Fibroblast of lung (primary cell): ENCODE measurements at regions not wholly inside any gene's neighbourhood (a gene's known extent, or its start where the extent isn't known, plus 50 kb on each side); places are given as distances from the start of the nearest gene placed in this dataset.
A peak's percentile ranks its signal among the peaks of the same experiment; 100 is the strongest.

Experiments used
- DNase-seq, 2 donors: peaks; one replicate each; pipeline versions ENCODE4 v3.0.0 to v3.0.0-alpha.2; 2010; ENCODE audit warnings: low read depth in 2 of 2
- H2AFZ ChIP-seq: 2 replicates; pipeline ENCODE4 v1.5.1; 2012; ENCODE audit warnings: low read length, control low read depth, inconsistent platforms
- H3K27ac ChIP-seq: 2 replicates; pipeline ENCODE4 v1.5.1; 2011; ENCODE audit warnings: low read length, control low read depth; ENCODE audit not compliant: insufficient read depth
- H3K27me3 ChIP-seq: 2 replicates; pipeline ENCODE4 v1.5.1; 2011; ENCODE audit warnings: mild to moderate bottlenecking, low read length; ENCODE audit not compliant: control insufficient read depth, insufficient read depth
- H3K36me3 ChIP-seq: 2 replicates; pipeline ENCODE4 v1.5.1; 2011; ENCODE audit warnings: low read length; ENCODE audit not compliant: control insufficient read depth, insufficient read depth
- H3K4me1 ChIP-seq: 2 replicates; pipeline ENCODE4 v1.5.1; 2011; ENCODE audit warnings: low read length; ENCODE audit not compliant: control insufficient read depth, insufficient read depth; ENCODE audit errors: extremely low read depth
- H3K4me2 ChIP-seq: 2 replicates; pipeline ENCODE4 v1.5.1; 2011; ENCODE audit warnings: low read length, control low read depth; ENCODE audit not compliant: insufficient read depth; ENCODE audit errors: extremely low read depth
- H3K4me3 ChIP-seq, 4 experiments: fragments of 200-600 bp in 1 of 4; sonication (generic) in 1 of 4; replicated peaks in 1 of 4; 2 replicates each; pipeline ENCODE4 v1.5.1; 2011 to 2016; ENCODE audit warnings: low read length in 4 of 4, low read depth in 3 of 4, mild to moderate bottlenecking in 3 of 4, control low read depth in 2 of 4, inconsistent platforms in 1 of 4, mixed read lengths in 1 of 4; ENCODE audit not compliant: insufficient read depth in 1 of 4; ENCODE audit errors: control extremely low read depth in 1 of 4
- H3K79me2 ChIP-seq: 2 replicates; pipeline ENCODE4 v1.5.1; 2012; ENCODE audit warnings: mild to moderate bottlenecking, low read length, inconsistent platforms; ENCODE audit not compliant: control insufficient read depth, insufficient read depth
- H3K9ac ChIP-seq: 2 replicates; pipeline ENCODE4 v1.5.1; 2011; ENCODE audit warnings: mild to moderate bottlenecking, low read length, control low read depth; ENCODE audit not compliant: insufficient read depth
- H3K9me3 ChIP-seq: 2 replicates; pipeline ENCODE4 v1.5.1; 2012; ENCODE audit warnings: low read depth, low read length; ENCODE audit not compliant: control insufficient read depth, insufficient read depth
- H4K20me1 ChIP-seq: 2 replicates; pipeline ENCODE4 v1.5.1; 2011; ENCODE audit warnings: low read length; ENCODE audit not compliant: control insufficient read depth, insufficient read depth; ENCODE audit errors: extremely low read depth
- CTCF ChIP-seq, 2 donors: IDR thresholded peaks in 1 of 2; conservative IDR thresholded peaks in 1 of 2; 1 replicate in 1 of 2; 2 replicates in 1 of 2; pipeline ENCODE4 v1.5.1; 2011 to 2012; ENCODE audit warnings: low read length in 2 of 2, control low read depth in 1 of 2, inconsistent platforms in 1 of 2, low read depth in 1 of 2, mild to moderate bottlenecking in 1 of 2
- EZH2 ChIP-seq: IDR thresholded peaks from 2 replicates; pipeline ENCODE4 v1.5.1; 2012; ENCODE audit warnings: low read length, control low read depth, mild to moderate bottlenecking; ENCODE audit errors: missing control alignments

GRCh38 chr6:141726248-141726647 is 406.5 kb upstream of the GJE1 start:
- no peaks in the 10 kb centered on the region for H3K79me2 ChIP-seq
- no peaks in the 10 kb centered on the region for H3K36me3 ChIP-seq
- H3K27ac ChIP-seq = no peak overlapping the region
- no peaks in the 10 kb centered on the region for H3K27me3 ChIP-seq
- H3K4me3 ChIP-seq = no peak overlapping the region
- H3K9me3 ChIP-seq = no peaks in the 10 kb centered on the region
- DNase-seq = peak in 1 of 2 donors; percentile 1
- no peaks in the 10 kb centered on the region for H3K4me1 ChIP-seq
- TF ChIP-seq CTCF (conservative IDR thresholded peaks at IDR 0.05 in 1 of 2, IDR thresholded peaks at IDR 0.05 in 1 of 2; ENCODE audit: low read depth in 1 of 2, low read length in 2 of 2) (no peak), EZH2 (no peak)
- no peak overlapping the region for H2AFZ ChIP-seq
- H3K9ac ChIP-seq = no peak overlapping the region
- no peak overlapping the region for H3K4me2 ChIP-seq
- no peaks in the 10 kb centered on the region for H4K20me1 ChIP-seq

- DNase-seq = no peak
- H4K20me1 ChIP-seq = no peaks in the 10 kb centered on the region
- no peak overlapping the region for H3K4me3 ChIP-seq
- H3K79me2 ChIP-seq = no peaks in the 10 kb centered on the region
- H3K36me3 ChIP-seq = no peaks in the 10 kb centered on the region
- no peak overlapping the region for H3K27ac ChIP-seq
- H3K4me2 ChIP-seq = no peak overlapping the region
- no peak for TF ChIP-seq EZH2
- TF ChIP-seq CTCF (conservative IDR thresholded peaks at IDR 0.05 in 1 of 2, IDR thresholded peaks at IDR 0.05 in 1 of 2; ENCODE audit: low read depth in 1 of 2, low read length in 2 of 2) = no peak
- no peaks in the 10 kb centered on the region for H3K27me3 ChIP-seq
- H2AFZ ChIP-seq = no peak overlapping the region
- no peak overlapping the region for H3K9ac ChIP-seq
- H3K9me3 ChIP-seq = no peaks in the 10 kb centered on the region
- no peaks in the 10 kb centered on the region for H3K4me1 ChIP-seq
These were observed 408.0 kb upstream of the GJE1 start for GRCh38 chr6:141724731-141725130.

- H3K9me3 ChIP-seq = no peaks in the 10 kb centered on the region
- H3K79me2 ChIP-seq = no peaks in the 10 kb centered on the region
- no peak for TF ChIP-seq EZH2
- TF ChIP-seq CTCF (conservative IDR thresholded peaks at IDR 0.05 in 1 of 2, IDR thresholded peaks at IDR 0.05 in 1 of 2; ENCODE audit: low read depth in 1 of 2, low read length in 2 of 2) = no peak
- no peak overlapping the region for H2AFZ ChIP-seq
- H3K4me3 ChIP-seq = no peak overlapping the region
- H3K36me3 ChIP-seq = no peaks in the 10 kb centered on the region
- no peak for DNase-seq
- H4K20me1 ChIP-seq = no peaks in the 10 kb centered on the region
- no peak overlapping the region for H3K9ac ChIP-seq
- H3K27ac ChIP-seq = no peak overlapping the region
- no peak overlapping the region for H3K4me2 ChIP-seq
- H3K4me1 ChIP-seq = no peaks in the 10 kb centered on the region
- no peaks in the 10 kb centered on the region for H3K27me3 ChIP-seq
These were observed 413.2 kb upstream of the GJE1 start for GRCh38 chr6:141719476-141719875.
